ENCODE measurements at regions not wholly inside any gene's neighbourhood (a gene's known extent, or its start where the extent isn't known, plus 50 kb on each side); places are given as distances from the start of the nearest gene placed in this dataset.

GRCh38 chr2:163453920-163454319 is 281.9 kb downstream of the FIGN start:
- no peak for TF ChIP-seq CTCF (IDR thresholded peaks at IDR 0.05; ENCODE audit: unreplicated experiment)
- Mint-ChIP-seq H3K27ac (ENCODE audit: unreplicated experiment) (no peak overlapping the region), H3K27me3 (ENCODE audit: unreplicated experiment) (peaks cover 5% of the 10 kb centered on the region), H3K4me3 (ENCODE audit: unreplicated experiment) (no peak overlapping the region), H3K4me1 (ENCODE audit: unreplicated experiment) (no peaks in the 10 kb centered on the region), H3K9me3 (ENCODE audit: unreplicated experiment) (no peaks in the 10 kb centered on the region), H3K36me3 (ENCODE audit: low read depth, unreplicated experiment) (no peaks in the 10 kb centered on the region)
- no peak for DNase-seq (ENCODE audit: low spot score)

GRCh38 chr2:163441603-163442002 is 294.2 kb downstream of the FIGN start:
- no peak for DNase-seq (ENCODE audit: low spot score)
- H3K36me3 Mint-ChIP-seq (ENCODE audit: low read depth, unreplicated experiment) = no peaks in the 10 kb centered on the region
- H3K27me3 Mint-ChIP-seq (ENCODE audit: unreplicated experiment) = no peaks in the 10 kb centered on the region
- peaks cover 3% of the 10 kb centered on the region for H3K4me1 Mint-ChIP-seq (ENCODE audit: unreplicated experiment)
- no peak for TF ChIP-seq CTCF (IDR thresholded peaks at IDR 0.05; ENCODE audit: unreplicated experiment)
- H3K9me3 Mint-ChIP-seq (ENCODE audit: unreplicated experiment) = no peaks in the 10 kb centered on the region
- H3K4me3 Mint-ChIP-seq (ENCODE audit: unreplicated experiment) = no peak overlapping the region
- no peak overlapping the region for H3K27ac Mint-ChIP-seq (ENCODE audit: unreplicated experiment)

GRCh38 chr2:163436963-163437362 is 298.8 kb downstream of the FIGN start:
- H3K4me1 Mint-ChIP-seq (ENCODE audit: unreplicated experiment) = peaks cover 3% of the 10 kb centered on the region
- no peak overlapping the region for H3K4me3 Mint-ChIP-seq (ENCODE audit: unreplicated experiment)
- H3K9me3 Mint-ChIP-seq (ENCODE audit: unreplicated experiment) = no peaks in the 10 kb centered on the region
- TF ChIP-seq CTCF (IDR thresholded peaks at IDR 0.05; ENCODE audit: unreplicated experiment) = no peak
- no peak for DNase-seq (ENCODE audit: low spot score)
- H3K27ac Mint-ChIP-seq (ENCODE audit: unreplicated experiment) = no peak overlapping the region
- no peaks in the 10 kb centered on the region for H3K36me3 Mint-ChIP-seq (ENCODE audit: low read depth, unreplicated experiment)
- no peaks in the 10 kb centered on the region for H3K27me3 Mint-ChIP-seq (ENCODE audit: unreplicated experiment)

- Mint-ChIP-seq H3K4me1 (ENCODE audit: unreplicated experiment) (no peaks in the 10 kb centered on the region), H3K9me3 (ENCODE audit: unreplicated experiment) (no peaks in the 10 kb centered on the region), H3K27ac (ENCODE audit: unreplicated experiment) (no peak overlapping the region), H3K4me3 (ENCODE audit: unreplicated experiment) (no peak overlapping the region), H3K36me3 (ENCODE audit: low read depth, unreplicated experiment) (no peaks in the 10 kb centered on the region), H3K27me3 (ENCODE audit: unreplicated experiment) (peaks cover 2% of the 10 kb centered on the region)
- no peak for DNase-seq (ENCODE audit: low spot score)
- no peak for TF ChIP-seq CTCF (IDR thresholded peaks at IDR 0.05; ENCODE audit: unreplicated experiment)
These were observed 307.6 kb downstream of the FIGN start for GRCh38 chr2:163428187-163428586.

GRCh38 chr2:163420604-163421003 is 315.2 kb downstream of the FIGN start:
- Mint-ChIP-seq H3K9me3 (ENCODE audit: unreplicated experiment) (no peaks in the 10 kb centered on the region), H3K4me1 (ENCODE audit: unreplicated experiment) (no peaks in the 10 kb centered on the region), H3K27ac (ENCODE audit: unreplicated experiment) (no peak overlapping the region), H3K4me3 (ENCODE audit: unreplicated experiment) (no peak overlapping the region), H3K27me3 (ENCODE audit: unreplicated experiment) (no peaks in the 10 kb centered on the region), H3K36me3 (ENCODE audit: low read depth, unreplicated experiment) (no peaks in the 10 kb centered on the region)
- no peak for TF ChIP-seq CTCF (IDR thresholded peaks at IDR 0.05; ENCODE audit: unreplicated experiment)
- no peak for DNase-seq (ENCODE audit: low spot score)
